Peyer's patch (tissue), 4 donors: ENCODE measurements at regions not wholly inside any gene's neighbourhood (a gene's known extent, or its start where the extent isn't known, plus 50 kb on each side); places are given as distances from the start of the nearest gene placed in this dataset.

Experiments used
- DNase-seq, 3 donors: peaks; one replicate each; pipeline ENCODE4 v3.0.0-alpha.2; 2017 to 2019
- H3K27ac ChIP-seq, 4 donors: fragments of 200-600 bp; sonication (generic); one replicate each; pipeline ENCODE4 v1.5.1; 2016 to 2019
- H3K27me3 ChIP-seq, 2 donors: fragments of 200-600 bp; sonication (generic); one replicate each; pipeline ENCODE4 v1.5.1; 2019
- H3K36me3 ChIP-seq, 3 donors: fragments of 200-600 bp; sonication (generic); one replicate each; pipeline ENCODE4 v1.5.1; 2016 to 2019
- H3K4me1 ChIP-seq, 4 donors: fragments of 200-600 bp; sonication (generic); one replicate each; pipeline ENCODE4 v1.5.1; 2016 to 2019
- H3K4me3 ChIP-seq, 4 donors: fragments of 200-600 bp; sonication (generic); 1 replicate in 3 of 4; 2 replicates in 1 of 4; pipeline ENCODE4 v1.5.1; 2016 to 2019; ENCODE audit warnings: mild to moderate bottlenecking in 1 of 4
- H3K9me3 ChIP-seq, 4 donors: fragments of 200-600 bp; sonication (generic); one replicate each; pipeline ENCODE4 v1.5.1; 2016 to 2019; ENCODE audit warnings: mild to moderate bottlenecking in 1 of 4
- CTCF ChIP-seq, 6 experiments: fragments of 450-650 bp in 4 of 6; fragments of 200-600 bp in 2 of 6; sonication (generic) in 1 of 6; IDR thresholded peaks; one replicate each; pipeline ENCODE4 v1.5.1; 2017 to 2019; ENCODE audit warnings: antibody characterized with exemption in 6 of 6, mild to moderate bottlenecking in 3 of 6, moderate library complexity in 1 of 6
- POLR2A ChIP-seq, 2 donors: fragments of 450-650 bp; IDR thresholded peaks; one replicate each; pipeline ENCODE4 v1.5.1; 2017; ENCODE audit warnings: antibody characterized with exemption in 2 of 2, mild to moderate bottlenecking in 2 of 2, moderate library complexity in 2 of 2

GRCh38 chr15:81751816-81752545 lies 293.8 kb downstream of the MEX3B start:
- no peaks in the 10 kb centered on the region for H3K4me1 ChIP-seq
- no peak for DNase-seq
- TF ChIP-seq POLR2A (IDR thresholded peaks at IDR 0.05) (no peak), CTCF (IDR thresholded peaks at IDR 0.05) (no peak)
- no peak overlapping the region for H3K4me3 ChIP-seq
- no peak overlapping the region for H3K27ac ChIP-seq
- no peaks in the 10 kb centered on the region for H3K27me3 ChIP-seq
- no peaks in the 10 kb centered on the region for H3K9me3 ChIP-seq
- no peaks in the 10 kb centered on the region for H3K36me3 ChIP-seq

GRCh38 chr15:81751256-81751655 lies 294.6 kb downstream of the MEX3B start:
- TF ChIP-seq POLR2A (IDR thresholded peaks at IDR 0.05): no peak
- TF ChIP-seq CTCF (IDR thresholded peaks at IDR 0.05): no peak
- no peaks in the 10 kb centered on the region for H3K4me1 ChIP-seq
- H3K4me3 ChIP-seq: no peak overlapping the region
- no peak for DNase-seq
- H3K9me3 ChIP-seq: no peaks in the 10 kb centered on the region
- no peaks in the 10 kb centered on the region for H3K27me3 ChIP-seq
- H3K27ac ChIP-seq: no peak overlapping the region
- H3K36me3 ChIP-seq: no peaks in the 10 kb centered on the region

- no peak overlapping the region for H3K27ac ChIP-seq
- H3K27me3 ChIP-seq: no peaks in the 10 kb centered on the region
- H3K9me3 ChIP-seq: no peaks in the 10 kb centered on the region
- no peaks in the 10 kb centered on the region for H3K4me1 ChIP-seq
- no peaks in the 10 kb centered on the region for H3K36me3 ChIP-seq
- no peak overlapping the region for H3K4me3 ChIP-seq
- no peak for TF ChIP-seq CTCF (IDR thresholded peaks at IDR 0.05)
- no peak for TF ChIP-seq POLR2A (IDR thresholded peaks at IDR 0.05)
- DNase-seq: no peak
Measured at GRCh38 chr15:81749716-81750375, 296.0 kb downstream of the MEX3B start.

GRCh38 chr15:81747482-81747881 lies 298.3 kb downstream of the MEX3B start:
- TF ChIP-seq CTCF (IDR thresholded peaks at IDR 0.05) (no peak), POLR2A (IDR thresholded peaks at IDR 0.05) (no peak)
- DNase-seq: no peak
- Histone ChIP-seq H3K9me3 (no peaks in the 10 kb centered on the region), H3K4me3 (no peak overlapping the region), H3K4me1 (no peaks in the 10 kb centered on the region), H3K27ac (no peak overlapping the region), H3K36me3 (no peaks in the 10 kb centered on the region), H3K27me3 (no peaks in the 10 kb centered on the region)

- H3K27ac ChIP-seq: no peak overlapping the region
- no peak for DNase-seq
- TF ChIP-seq CTCF (IDR thresholded peaks at IDR 0.05) (no peak), POLR2A (IDR thresholded peaks at IDR 0.05) (no peak)
Measured at GRCh38 chr15:81747026-81747425, 298.8 kb downstream of the MEX3B start.

More at GRCh38 chr15:81747026-81747425, 298.8 kb downstream of the MEX3B start:
- no peaks in the 10 kb centered on the region for H3K9me3 ChIP-seq
- no peaks in the 10 kb centered on the region for H3K36me3 ChIP-seq
- no peaks in the 10 kb centered on the region for H3K27me3 ChIP-seq
- no peak overlapping the region for H3K4me3 ChIP-seq
- no peaks in the 10 kb centered on the region for H3K4me1 ChIP-seq
